ENCODE measurements at regions not wholly inside any gene's neighbourhood (a gene's known extent, or its start where the extent isn't known, plus 50 kb on each side); places are given as distances from the start of the nearest gene placed in this dataset.

DNA sequence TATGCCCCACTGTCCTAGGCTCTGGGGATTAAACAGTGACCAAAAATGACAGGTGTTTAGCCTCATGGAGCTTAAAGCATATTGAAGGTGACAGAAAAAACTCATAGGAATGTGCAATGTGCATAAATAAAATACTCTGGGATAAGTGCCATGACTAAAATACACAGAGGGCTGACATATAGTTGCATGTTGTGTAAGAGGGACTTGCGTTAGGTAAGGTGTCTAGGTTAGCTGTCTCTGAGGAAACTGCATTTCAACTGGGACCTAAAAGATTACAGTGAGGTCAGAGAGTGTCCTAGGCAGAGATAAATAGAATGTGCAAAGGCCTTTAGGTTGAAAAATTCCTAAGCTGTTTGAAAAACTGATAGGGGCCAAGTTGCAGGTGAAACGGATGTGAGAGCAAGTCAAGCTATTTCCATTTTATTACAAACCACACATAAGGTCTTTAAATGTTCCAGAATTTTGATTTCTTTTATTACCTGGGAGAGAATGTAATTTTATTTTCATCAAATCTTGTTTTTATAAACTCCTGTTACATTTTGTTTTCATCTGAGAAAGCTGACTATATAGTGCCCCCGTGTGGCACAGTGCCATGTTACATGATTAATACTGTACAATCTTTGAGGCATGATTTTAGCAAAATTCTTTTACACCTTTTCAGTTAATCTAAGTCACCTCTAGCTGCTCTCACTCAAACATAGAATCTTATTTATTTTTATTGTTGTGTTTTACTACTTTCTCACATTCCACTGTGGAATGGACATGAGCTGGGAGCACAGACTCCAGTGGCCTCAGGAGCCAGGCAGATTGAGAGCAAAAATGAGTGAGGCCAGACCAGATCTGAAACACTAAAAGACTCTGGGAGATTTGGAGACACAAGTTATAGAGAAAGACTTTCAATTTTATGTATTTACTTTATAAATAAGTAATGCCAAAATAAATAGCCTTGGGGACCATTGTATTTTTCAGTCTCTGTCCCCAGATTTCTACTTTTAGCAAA lies 259.6 kb upstream of the ZNF717 start:
- Histone ChIP-seq H3K4me3 (no peak overlapping the region), H3K9me3 (no peaks in the 10 kb centered on the region), H3K36me3 (no peaks in the 10 kb centered on the region), H3K27ac (no peak overlapping the region), H3K4me1 (no peaks in the 10 kb centered on the region), H3K27me3 (no peaks in the 10 kb centered on the region)
- no peak for TF ChIP-seq POLR2A (IDR thresholded peaks at IDR 0.05)
- TF ChIP-seq, protein P1, sequence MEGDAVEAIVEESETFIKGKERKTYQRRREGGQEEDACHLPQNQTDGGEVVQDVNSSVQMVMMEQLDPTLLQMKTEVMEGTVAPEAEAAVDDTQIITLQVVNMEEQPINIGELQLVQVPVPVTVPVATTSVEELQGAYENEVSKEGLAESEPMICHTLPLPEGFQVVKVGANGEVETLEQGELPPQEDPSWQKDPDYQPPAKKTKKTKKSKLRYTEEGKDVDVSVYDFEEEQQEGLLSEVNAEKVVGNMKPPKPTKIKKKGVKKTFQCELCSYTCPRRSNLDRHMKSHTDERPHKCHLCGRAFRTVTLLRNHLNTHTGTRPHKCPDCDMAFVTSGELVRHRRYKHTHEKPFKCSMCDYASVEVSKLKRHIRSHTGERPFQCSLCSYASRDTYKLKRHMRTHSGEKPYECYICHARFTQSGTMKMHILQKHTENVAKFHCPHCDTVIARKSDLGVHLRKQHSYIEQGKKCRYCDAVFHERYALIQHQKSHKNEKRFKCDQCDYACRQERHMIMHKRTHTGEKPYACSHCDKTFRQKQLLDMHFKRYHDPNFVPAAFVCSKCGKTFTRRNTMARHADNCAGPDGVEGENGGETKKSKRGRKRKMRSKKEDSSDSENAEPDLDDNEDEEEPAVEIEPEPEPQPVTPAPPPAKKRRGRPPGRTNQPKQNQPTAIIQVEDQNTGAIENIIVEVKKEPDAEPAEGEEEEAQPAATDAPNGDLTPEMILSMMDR (IDR thresholded peaks at IDR 0.05), result peak in 3 of 6 experiments; percentile 10 to 20 (median 19)
- peak in 1 of 3 donors; percentile 46 for DNase-seq

DNA sequence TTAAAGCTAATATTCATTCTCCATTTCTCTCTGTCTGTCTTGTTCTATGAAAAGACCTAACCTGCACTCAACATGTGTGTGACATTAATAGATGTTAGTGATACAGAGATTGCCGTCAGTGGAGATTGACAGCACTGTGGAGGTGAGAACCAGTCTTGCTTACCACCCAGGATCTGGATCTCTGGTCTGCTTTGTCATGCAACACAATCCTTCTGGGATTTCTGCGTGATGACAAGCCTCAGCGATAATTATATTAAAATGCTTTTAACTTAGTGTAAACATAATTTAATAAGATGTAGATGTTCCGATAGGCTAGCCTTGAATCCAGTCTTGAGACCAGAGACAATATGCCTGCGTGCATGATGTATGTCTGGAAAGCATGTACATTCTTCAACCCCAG lies 262.0 kb upstream of the ZNF717 start:
- no peak for TF ChIP-seq POLR2A (IDR thresholded peaks at IDR 0.05)
- TF ChIP-seq, protein P1 (IDR thresholded peaks at IDR 0.05), result no peak
- Histone ChIP-seq H3K4me3 (no peak overlapping the region), H3K27me3 (no peaks in the 10 kb centered on the region), H3K4me1 (no peaks in the 10 kb centered on the region), H3K9me3 (no peaks in the 10 kb centered on the region), H3K27ac (no peak overlapping the region), H3K36me3 (no peaks in the 10 kb centered on the region)
- no peak for DNase-seq

DNA sequence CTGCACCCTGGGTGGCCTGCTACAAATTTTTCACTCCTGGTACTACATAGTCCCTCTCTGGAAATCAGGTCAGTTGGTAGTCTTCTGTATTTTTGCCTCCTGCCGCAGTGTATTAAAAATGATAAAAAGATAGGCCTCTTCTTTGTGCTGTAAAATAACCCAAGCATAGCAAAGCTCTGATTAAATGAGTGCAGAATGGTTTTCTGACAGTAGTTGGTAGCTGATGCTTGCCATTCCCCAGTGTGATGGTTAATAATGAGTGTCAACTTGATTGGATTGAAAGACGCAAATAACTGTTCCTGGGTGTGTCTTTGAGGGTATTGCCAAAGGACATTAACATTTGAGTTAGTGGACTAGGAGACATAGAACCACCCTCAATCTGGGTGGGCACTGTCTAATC lies 264.4 kb upstream of the ZNF717 start:
- H3K36me3 ChIP-seq, result no peaks in the 10 kb centered on the region
- DNase-seq, result no peak
- no peak for TF ChIP-seq POLR2A (IDR thresholded peaks at IDR 0.05)
- TF ChIP-seq, protein P1 (IDR thresholded peaks at IDR 0.05), result no peak
- H3K4me1 ChIP-seq, result no peaks in the 10 kb centered on the region
- H3K4me3 ChIP-seq, result no peak overlapping the region
- no peaks in the 10 kb centered on the region for H3K9me3 ChIP-seq
- H3K27ac ChIP-seq, result no peak overlapping the region
- no peaks in the 10 kb centered on the region for H3K27me3 ChIP-seq

DNA sequence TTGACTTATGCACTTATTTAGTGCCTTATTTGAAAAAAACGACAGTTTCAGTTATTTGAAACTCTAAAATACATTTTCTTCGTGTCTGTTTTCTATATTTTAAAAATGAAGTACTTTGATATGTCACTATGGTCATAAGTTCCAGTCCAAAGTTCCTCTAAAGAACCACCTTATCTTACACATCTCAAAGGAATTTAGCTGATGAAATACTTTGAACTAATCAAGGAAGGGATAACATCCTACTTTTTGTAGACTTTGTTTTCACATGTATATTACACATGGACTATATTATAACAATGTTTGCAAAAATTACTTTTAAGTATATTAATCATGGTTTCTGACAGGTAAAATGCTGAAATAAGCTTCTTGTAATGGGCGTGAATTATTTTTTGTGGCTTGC lies 265.8 kb upstream of the ZNF717 start:
- no peak overlapping the region for H3K4me3 ChIP-seq
- TF ChIP-seq, protein P1 (IDR thresholded peaks at IDR 0.05), result no peak
- TF ChIP-seq POLR2A (IDR thresholded peaks at IDR 0.05), result no peak
- H3K9me3 ChIP-seq, result no peaks in the 10 kb centered on the region
- no peaks in the 10 kb centered on the region for H3K27me3 ChIP-seq
- H3K36me3 ChIP-seq, result no peaks in the 10 kb centered on the region
- no peaks in the 10 kb centered on the region for H3K4me1 ChIP-seq
- no peak for DNase-seq
- no peak overlapping the region for H3K27ac ChIP-seq

DNA sequence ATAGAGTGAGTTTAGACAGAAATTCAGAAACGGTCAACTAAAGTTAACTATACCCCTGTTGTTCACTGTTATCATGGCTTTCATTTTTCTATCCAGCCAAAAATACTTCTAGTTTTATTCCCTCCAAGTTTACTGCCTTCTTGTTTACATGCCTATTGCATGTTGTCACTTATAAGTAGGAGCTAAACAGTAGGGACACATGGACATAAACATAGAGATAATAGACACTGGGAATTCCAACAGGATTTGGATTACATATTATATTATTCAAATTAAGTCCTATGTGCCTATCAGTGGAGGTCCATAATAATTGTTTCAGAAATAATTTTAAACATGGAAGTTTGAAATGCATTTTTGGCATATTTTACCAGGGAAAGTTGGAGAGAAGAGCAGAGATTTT lies 269.1 kb upstream of the ZNF717 start:
- Histone ChIP-seq H3K27ac (no peak overlapping the region), H3K4me1 (no peaks in the 10 kb centered on the region), H3K9me3 (no peaks in the 10 kb centered on the region), H3K27me3 (no peaks in the 10 kb centered on the region), H3K36me3 (no peaks in the 10 kb centered on the region), H3K4me3 (no peak overlapping the region)
- DNase-seq, result no peak
- TF ChIP-seq, protein P1 (IDR thresholded peaks at IDR 0.05), result no peak
- TF ChIP-seq POLR2A (IDR thresholded peaks at IDR 0.05), result no peak

Measured in Peyer's patch (tissue), 4 donors.